HepG2 (cell line): ENCODE measurements at regions not wholly inside any gene's neighbourhood (a gene's known extent, or its start where the extent isn't known, plus 50 kb on each side); places are given as distances from the start of the nearest gene placed in this dataset.

Source experiments
- ATAC-seq: fragments of 200-7000 bp; cut with Tn5 transposase; 3 replicates; pipeline ENCODE4 v1.9.1; 2020; ENCODE audit warnings: mild to moderate bottlenecking, moderate library complexity
- BruUV-seq: library from RNA; stranded (reverse); fragments of 400-500 nt; replicated peaks from 2 replicates; lab custom pipeline; 2021; lab: Mats Ljungman, UMichigan
- CTCF ChIA-PET: fragments of 300-600 bp; formaldehyde crosslinking; extraction: SDS; loops from one replicate; lab custom pipeline; 2021; ENCODE audit warnings: low total read pairs, inconsistent platforms, low intra/inter-chr PET ratio; lab: Yijun Ruan, JAX
- POLR2A ChIA-PET: fragments of 350-600 bp; sonication (Branson Sonifier 250); formaldehyde crosslinking; loops from one replicate; lab custom pipeline; 2020; ENCODE audit warnings: antibody characterized with exemption, inconsistent platforms; lab: Yijun Ruan, JAX
- DNase-seq: peaks from one replicate; pipeline ENCODE4 v3.0.0-alpha.2; 2015; ENCODE audit warnings: low spot score
- FAIRE-seq: peaks from 3 replicates; lab custom pipeline; 2011; peaks lifted over from hg19 to GRCh38; lab: Jason Lieb, UNC
- H2AFZ ChIP-seq: one replicate; pipeline ENCODE4 v1.6.1; 2011; ENCODE audit warnings: low read length, inconsistent platforms
- H3K27ac ChIP-seq: fragments of 300-600 bp; 3 replicates; pipeline ENCODE4 v1.8.0; 2011; ENCODE audit warnings: mixed run types, mild to moderate bottlenecking, mixed read lengths, low read length, inconsistent platforms; ENCODE audit not compliant: insufficient read depth; ENCODE audit errors: extremely low read length
- H3K27me3 ChIP-seq, 2 experiments: fragments of 200-600 bp in 1 of 2; 2 replicates in 1 of 2; 3 replicates in 1 of 2; pipeline versions ENCODE4 v1.6.0 to v1.8.0; 2011; ENCODE audit warnings: low read length in 2 of 2, mild to moderate bottlenecking in 2 of 2, moderate library complexity in 2 of 2, inconsistent platforms in 1 of 2; ENCODE audit not compliant: insufficient read depth in 2 of 2, control insufficient read depth in 1 of 2
- H3K36me3 ChIP-seq, 2 experiments: fragments of 200-600 bp in 1 of 2; replicated peaks in 1 of 2; 2 replicates in 1 of 2; 3 replicates in 1 of 2; pipeline versions ENCODE4 v1.5.1 to v1.8.0; 2011; ENCODE audit warnings: low read length in 2 of 2, inconsistent platforms in 1 of 2; ENCODE audit not compliant: insufficient read depth in 2 of 2, control insufficient read depth in 1 of 2
- H3K4me1 ChIP-seq: 2 replicates; pipeline ENCODE4 v1.5.1; 2012; ENCODE audit warnings: low read length, inconsistent platforms; ENCODE audit not compliant: insufficient read depth
- H3K4me2 ChIP-seq: 2 replicates; pipeline ENCODE4 v1.6.0; 2011; ENCODE audit warnings: low read depth, low read length, inconsistent platforms
- H3K4me3 ChIP-seq, 3 experiments: fragments of 200-600 bp in 1 of 3; sonication (generic), shearing (Covaris generic) in 1 of 3; replicated peaks in 1 of 3; 2 replicates each; pipeline ENCODE4 v1.5.1; 2011 to 2016; ENCODE audit warnings: low read length in 3 of 3, inconsistent platforms in 2 of 3, low read depth in 2 of 3, mild to moderate bottlenecking in 2 of 3, control low read depth in 1 of 3, mixed read lengths in 1 of 3; ENCODE audit not compliant: insufficient read depth in 1 of 3
- H3K79me2 ChIP-seq: one replicate; pipeline ENCODE4 v1.6.1; 2011; ENCODE audit warnings: low read length, inconsistent platforms; ENCODE audit not compliant: insufficient read depth
- H3K9ac ChIP-seq: 2 replicates; pipeline ENCODE4 v1.6.0; 2011; ENCODE audit warnings: mild to moderate bottlenecking, low read depth, low read length, inconsistent platforms; ENCODE audit not compliant: insufficient read depth
- H3K9me3 ChIP-seq: 2 replicates; pipeline ENCODE4 v1.5.1; 2012; ENCODE audit warnings: mild to moderate bottlenecking, low read length
- H4K20me1 ChIP-seq: 2 replicates; pipeline ENCODE4 v1.6.0; 2011; ENCODE audit warnings: inconsistent platforms, mild to moderate bottlenecking, low read length, moderate library complexity; ENCODE audit not compliant: insufficient read depth
- ARNT ChIP-seq: fragments of 450-650 bp; IDR thresholded peaks from 2 replicates; pipeline ENCODE4 v1.6.1; 2017
- ASH2L ChIP-seq: fragments of 300-600, 200-600 bp; sonication (generic); IDR thresholded peaks from 2 replicates; pipeline ENCODE4 v1.7.0; 2017; ENCODE audit warnings: low read depth, mild to moderate bottlenecking, moderate library complexity, mixed read lengths, low read length; ENCODE audit not compliant: insufficient read length
- ATAD3A ChIP-seq: sonication (generic); formaldehyde crosslinking; IDR thresholded peaks from 2 replicates; pipeline ENCODE4 v1.4.0; 2020; ENCODE audit warnings: missing genetic modification reagents
- BRCA1 ChIP-seq: sonication (generic); formaldehyde crosslinking; IDR thresholded peaks from 2 replicates; pipeline ENCODE4 v1.4.0; 2020; ENCODE audit warnings: missing genetic modification reagents
- GFI1 ChIP-seq: sonication (generic); formaldehyde crosslinking; IDR thresholded peaks from 2 replicates; pipeline ENCODE4 v1.5.0; 2020; ENCODE audit warnings: missing genetic modification reagents, mild to moderate bottlenecking, borderline replicate concordance
- NFIC ChIP-seq: IDR thresholded peaks from 2 replicates; pipeline ENCODE4 v1.6.1; 2012; ENCODE audit warnings: mild to moderate bottlenecking, low read length, inconsistent platforms
- NFKBIZ ChIP-seq: IDR thresholded peaks from 2 replicates; pipeline ENCODE4 v1.6.1; 2018; ENCODE audit warnings: missing genetic modification reagents, missing compliant biosample characterization
- PCBP2 ChIP-seq: fragments of 200-400 bp; formaldehyde crosslinking; optimal IDR thresholded peaks from 2 replicates; pipeline ENCODE3; 2018; ENCODE audit warnings: low read length, low read depth; ENCODE audit not compliant: poor library complexity, severe bottlenecking
- TBX2 ChIP-seq: sonication (generic); formaldehyde crosslinking; IDR thresholded peaks from 2 replicates; pipeline ENCODE4 v1.5.0; 2020; ENCODE audit warnings: missing genetic modification reagents, mild to moderate bottlenecking, borderline replicate concordance
- TGIF2 ChIP-seq: IDR thresholded peaks from 2 replicates; pipeline ENCODE4 v1.6.1; 2016; ENCODE audit warnings: control low read depth, missing compliant biosample characterization
- ZNF205 ChIP-seq: IDR thresholded peaks from 2 replicates; pipeline ENCODE4 v1.6.1; 2018; ENCODE audit warnings: missing biosample characterization, missing genetic modification reagents
- ZNF34 ChIP-seq: sonication (generic); formaldehyde crosslinking; IDR thresholded peaks from 2 replicates; pipeline ENCODE4 v1.4.0; 2020; ENCODE audit warnings: mild to moderate bottlenecking, missing genetic modification reagents, borderline replicate concordance
- ZNF572 ChIP-seq: sonication (generic); formaldehyde crosslinking; IDR thresholded peaks from 2 replicates; pipeline ENCODE4 v1.5.1; 2020; ENCODE audit warnings: mild to moderate bottlenecking, missing genetic modification reagents
- WGBS: methylation state at CpG from one replicate; pipeline ENCODE4 v1.1.6; 2017; ENCODE audit warnings: low lambda C conversion rate; 5-methylcytosine and 5-hydroxymethylcytosine counted together
- in situ Hi-C: cut with HindIII; loops from 2 replicates; pipeline ENCODE4 v1.10.0; 2017; ENCODE audit warnings: low pct_unique_long_range_greater_than_20kb; ENCODE audit not compliant: extremely low pct_ligation_motif_present
- intact Hi-C: fragments of 100-400 bp; cut with micrococcal nuclease; formaldehyde crosslinking; loops from one replicate; pipeline ENCODE4 v1.10.0; 2022; ENCODE audit not compliant: unreplicated experiment
- TF ChIP-seq, protein P1 (sequence below): sonication (generic); formaldehyde crosslinking; IDR thresholded peaks from 2 replicates; pipeline ENCODE4 v1.8.1; 2023; ENCODE audit warnings: mild to moderate bottlenecking, missing genetic modification reagents

DNA sequence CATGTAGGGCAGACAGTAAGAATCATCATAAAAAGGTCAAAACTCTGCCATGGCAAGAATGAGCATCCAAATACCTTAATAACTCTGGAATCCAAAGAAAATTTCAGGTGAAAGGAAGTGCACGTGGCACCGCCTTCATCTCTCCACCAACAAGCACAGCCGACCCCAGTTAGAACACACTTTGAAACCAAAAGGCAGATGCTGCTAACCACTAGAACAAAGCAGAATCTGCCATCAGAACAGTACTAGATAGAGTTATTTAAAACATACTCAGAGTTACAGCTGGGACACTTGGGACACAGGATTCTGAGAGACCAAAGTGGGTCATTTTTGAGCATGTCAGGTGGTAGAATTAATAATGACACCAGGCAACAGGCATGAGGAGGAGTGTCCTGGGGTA, 106.7 kb upstream of the SOD1 start:
- Histone ChIP-seq H2AFZ (no peak overlapping the region), H3K27ac (no peak overlapping the region), H3K9me3 (no peaks in the 10 kb centered on the region), H3K4me2 (no peak overlapping the region), H3K4me3 (no peak overlapping the region), H3K4me1 (no peaks in the 10 kb centered on the region), H3K9ac (no peak overlapping the region), H3K36me3 (no peaks in the 10 kb centered on the region), H3K27me3 (peaks cover 2 to 17% of the 10 kb centered on the region in 2 experiments), H4K20me1 (no peaks in the 10 kb centered on the region), H3K79me2 (no peaks in the 10 kb centered on the region)
- intact Hi-C loops: no loop called here
- no peak for DNase-seq
- BruUV-seq: no TSS peak
- POLR2A ChIA-PET: no interaction called here
- CTCF ChIA-PET: no interaction called here
- in situ Hi-C loops: no loop called here
- ATAC-seq: no peak
- WGBS: 44% methylated on average over 3 of the region's 3 CpGs
- FAIRE-seq: no peak
- TF ChIP-seq NFIC: no peak
- no peak for TF ChIP-seq ATAD3A (CRISPR knock-in tag)
- TF ChIP-seq ARNT: no peak
- TF ChIP-seq ZNF205 (CRISPR knock-in tag): no peak
- TF ChIP-seq GFI1 (CRISPR knock-in tag): no peak
- TF ChIP-seq TBX2 (CRISPR knock-in tag): no peak
- no peak for TF ChIP-seq BRCA1 (CRISPR knock-in tag)
- TF ChIP-seq NFKBIZ (CRISPR knock-in tag): no peak
- TF ChIP-seq ZNF572 (CRISPR knock-in tag): no peak
- no peak for TF ChIP-seq ASH2L
- no peak for TF ChIP-seq TGIF2 (CRISPR knock-in tag)
- TF ChIP-seq ZNF34 (CRISPR knock-in tag): no peak
- TF ChIP-seq, protein P1, sequence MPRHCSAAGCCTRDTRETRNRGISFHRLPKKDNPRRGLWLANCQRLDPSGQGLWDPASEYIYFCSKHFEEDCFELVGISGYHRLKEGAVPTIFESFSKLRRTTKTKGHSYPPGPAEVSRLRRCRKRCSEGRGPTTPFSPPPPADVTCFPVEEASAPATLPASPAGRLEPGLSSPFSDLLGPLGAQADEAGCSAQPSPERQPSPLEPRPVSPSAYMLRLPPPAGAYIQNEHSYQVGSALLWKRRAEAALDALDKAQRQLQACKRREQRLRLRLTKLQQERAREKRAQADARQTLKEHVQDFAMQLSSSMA: no peak
- no peak for TF ChIP-seq PCBP2
